Peyer's patch (tissue), 4 donors: ENCODE measurements at regions not wholly inside any gene's neighbourhood (a gene's known extent, or its start where the extent isn't known, plus 50 kb on each side); places are given as distances from the start of the nearest gene placed in this dataset.

Source experiments
- DNase-seq, 3 donors: peaks; one replicate each; pipeline ENCODE4 v3.0.0-alpha.2; 2017 to 2019
- H3K27ac ChIP-seq, 4 donors: fragments of 200-600 bp; sonication (generic); one replicate each; pipeline ENCODE4 v1.5.1; 2016 to 2019
- H3K27me3 ChIP-seq, 2 donors: fragments of 200-600 bp; sonication (generic); one replicate each; pipeline ENCODE4 v1.5.1; 2019
- H3K36me3 ChIP-seq, 3 donors: fragments of 200-600 bp; sonication (generic); one replicate each; pipeline ENCODE4 v1.5.1; 2016 to 2019
- H3K4me1 ChIP-seq, 4 donors: fragments of 200-600 bp; sonication (generic); one replicate each; pipeline ENCODE4 v1.5.1; 2016 to 2019
- H3K4me3 ChIP-seq, 4 donors: fragments of 200-600 bp; sonication (generic); 1 replicate in 3 of 4; 2 replicates in 1 of 4; pipeline ENCODE4 v1.5.1; 2016 to 2019; ENCODE audit warnings: mild to moderate bottlenecking in 1 of 4
- H3K9me3 ChIP-seq, 4 donors: fragments of 200-600 bp; sonication (generic); one replicate each; pipeline ENCODE4 v1.5.1; 2016 to 2019; ENCODE audit warnings: mild to moderate bottlenecking in 1 of 4
- CTCF ChIP-seq, 6 experiments: fragments of 450-650 bp in 4 of 6; fragments of 200-600 bp in 2 of 6; sonication (generic) in 1 of 6; IDR thresholded peaks; one replicate each; pipeline ENCODE4 v1.5.1; 2017 to 2019; ENCODE audit warnings: antibody characterized with exemption in 6 of 6, mild to moderate bottlenecking in 3 of 6, moderate library complexity in 1 of 6
- POLR2A ChIP-seq, 2 donors: fragments of 450-650 bp; IDR thresholded peaks; one replicate each; pipeline ENCODE4 v1.5.1; 2017; ENCODE audit warnings: antibody characterized with exemption in 2 of 2, mild to moderate bottlenecking in 2 of 2, moderate library complexity in 2 of 2

DNA sequence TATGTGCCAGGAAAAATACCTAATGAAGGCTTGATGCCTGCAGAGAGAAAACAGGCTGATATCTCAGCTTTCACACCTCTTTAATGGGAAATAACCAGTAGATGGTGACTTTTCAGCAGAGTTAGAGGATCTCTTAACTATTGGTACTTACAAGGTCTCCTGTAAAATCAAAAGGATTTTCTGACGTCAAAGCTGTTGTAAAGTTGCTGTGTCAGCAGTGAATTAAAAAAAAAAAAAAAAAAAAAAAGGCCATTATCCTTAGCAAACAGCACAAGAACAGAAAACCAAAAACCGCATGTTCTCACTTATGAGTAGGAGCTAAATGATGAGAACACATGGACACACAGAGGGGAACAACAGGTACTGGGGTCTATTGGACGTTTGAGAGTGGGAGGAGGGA, 349.1 kb downstream of the AMY1C start:
- no peak overlapping the region for H3K4me3 ChIP-seq
- no peak for TF ChIP-seq POLR2A (IDR thresholded peaks at IDR 0.05)
- no peak for TF ChIP-seq CTCF (IDR thresholded peaks at IDR 0.05)
- H3K36me3 ChIP-seq = no peaks in the 10 kb centered on the region
- H3K27me3 ChIP-seq = no peaks in the 10 kb centered on the region
- no peaks in the 10 kb centered on the region for H3K4me1 ChIP-seq
- H3K27ac ChIP-seq = no peak overlapping the region
- H3K9me3 ChIP-seq = no peaks in the 10 kb centered on the region
- DNase-seq = no peak

- no peaks in the 10 kb centered on the region for H3K9me3 ChIP-seq
- H3K4me1 ChIP-seq = no peaks in the 10 kb centered on the region
- no peak for DNase-seq
Measured at GRCh38 chr1:104100115-104100514, 350.4 kb downstream of the AMY1C start.

GRCh38 chr1:104105465-104105864, 355.8 kb downstream of the AMY1C start:
- Histone ChIP-seq H3K27ac (no peak overlapping the region), H3K36me3 (no peaks in the 10 kb centered on the region), H3K4me3 (no peak overlapping the region), H3K27me3 (no peaks in the 10 kb centered on the region), H3K9me3 (no peaks in the 10 kb centered on the region), H3K4me1 (no peaks in the 10 kb centered on the region)
- no peak for DNase-seq
- TF ChIP-seq CTCF (IDR thresholded peaks at IDR 0.05) (no peak), POLR2A (IDR thresholded peaks at IDR 0.05) (no peak)

More at GRCh38 chr1:104100115-104100514, 350.4 kb downstream of the AMY1C start:
- Histone ChIP-seq H3K27me3 (no peaks in the 10 kb centered on the region), H3K36me3 (no peaks in the 10 kb centered on the region), H3K27ac (no peak overlapping the region), H3K4me3 (no peak overlapping the region)
- TF ChIP-seq POLR2A (IDR thresholded peaks at IDR 0.05) (no peak), CTCF (IDR thresholded peaks at IDR 0.05) (no peak)

- no peak overlapping the region for H3K4me3 ChIP-seq
- H3K36me3 ChIP-seq = no peaks in the 10 kb centered on the region
- H3K9me3 ChIP-seq = no peaks in the 10 kb centered on the region
- no peaks in the 10 kb centered on the region for H3K4me1 ChIP-seq
- H3K27ac ChIP-seq = no peak overlapping the region
- no peaks in the 10 kb centered on the region for H3K27me3 ChIP-seq
- TF ChIP-seq CTCF (IDR thresholded peaks at IDR 0.05) = no peak
- TF ChIP-seq POLR2A (IDR thresholded peaks at IDR 0.05) = no peak
- no peak for DNase-seq
Measured at GRCh38 chr1:104120525-104120924, 370.8 kb downstream of the AMY1C start.

DNA sequence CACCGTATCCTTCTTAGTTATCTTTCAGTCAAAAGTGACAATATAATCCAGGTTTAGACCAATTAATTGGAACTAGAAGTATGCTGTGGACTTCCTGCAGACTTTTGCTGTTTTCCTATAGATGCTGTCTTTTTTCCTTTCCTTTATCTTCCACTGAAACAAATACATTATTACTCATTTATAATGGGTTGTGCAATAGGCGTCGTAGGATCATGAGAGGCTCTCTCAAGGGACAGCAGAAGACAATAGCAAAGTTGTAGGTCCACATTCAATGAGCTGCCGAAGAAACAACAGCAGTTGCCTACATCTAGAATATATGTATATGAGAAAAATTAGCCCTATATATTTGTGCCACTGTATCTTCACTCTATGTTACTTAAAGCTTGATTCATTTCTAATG, 371.6 kb downstream of the AMY1C start:
- TF ChIP-seq CTCF (IDR thresholded peaks at IDR 0.05) (no peak), POLR2A (IDR thresholded peaks at IDR 0.05) (no peak)

DNA sequence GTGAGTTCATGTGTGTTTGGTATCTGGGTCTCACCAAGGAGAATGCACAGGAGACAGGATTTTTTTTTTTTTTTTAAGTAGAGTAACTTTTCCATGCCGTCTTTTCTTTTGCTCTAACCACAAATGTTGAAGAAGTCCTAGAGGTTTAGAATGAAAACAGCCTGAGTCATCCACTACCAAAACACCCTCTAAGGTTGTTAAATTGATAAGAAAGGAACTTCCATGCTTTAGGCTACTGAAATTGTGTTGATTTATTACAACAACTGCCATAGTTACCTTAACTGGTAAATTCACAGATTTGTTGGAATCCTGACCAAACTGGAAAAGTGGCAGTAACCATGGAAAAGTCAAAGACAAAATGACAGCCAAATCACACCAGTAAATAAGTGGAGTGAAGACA, 375.6 kb downstream of the AMY1C start:
- Histone ChIP-seq H3K4me3 (no peak overlapping the region), H3K27ac (no peak overlapping the region), H3K27me3 (no peaks in the 10 kb centered on the region), H3K4me1 (no peaks in the 10 kb centered on the region), H3K9me3 (no peaks in the 10 kb centered on the region), H3K36me3 (no peaks in the 10 kb centered on the region)
- DNase-seq = no peak
- TF ChIP-seq CTCF (IDR thresholded peaks at IDR 0.05) (no peak), POLR2A (IDR thresholded peaks at IDR 0.05) (no peak)

More for the DNA sequence above, 371.6 kb downstream of the AMY1C start:
- Histone ChIP-seq H3K27me3 (no peaks in the 10 kb centered on the region), H3K4me3 (no peak overlapping the region), H3K27ac (no peak overlapping the region), H3K4me1 (no peaks in the 10 kb centered on the region), H3K36me3 (no peaks in the 10 kb centered on the region), H3K9me3 (no peaks in the 10 kb centered on the region)
- DNase-seq = no peak
